ENCODE measurements at regions not wholly inside any gene's neighbourhood (a gene's known extent, or its start where the extent isn't known, plus 50 kb on each side); places are given as distances from the start of the nearest gene placed in this dataset.

- H2BK15ac ChIP-seq (ENCODE audit: low read depth, low read length) = no peak overlapping the region
- H2AFZ ChIP-seq (ENCODE audit: low read length) = no peak overlapping the region
- H2AK5ac ChIP-seq (ENCODE audit: insufficient read length, low read length) = no peak overlapping the region
- no peak overlapping the region for H3K14ac ChIP-seq (ENCODE audit: insufficient read depth, low read length)
- no peaks in the 10 kb centered on the region for H3K79me2 ChIP-seq (ENCODE audit: insufficient read depth, low read length)
- no peak overlapping the region for H2BK120ac ChIP-seq (ENCODE audit: low read depth, low read length, poor library complexity, severe bottlenecking)
- peaks cover 0 to 4% of the 10 kb centered on the region in 2 experiments; a peak in 2 of 5 replicates for H3K9me3 Mint-ChIP-seq
- peaks cover 0 to 18% of the 10 kb centered on the region in 2 experiments; a peak in 3 of 4 replicates for H3K4me1 Mint-ChIP-seq
- peaks cover 3% of the 10 kb centered on the region; the same call in 1 of the 2 replicates for H3K27me3 Mint-ChIP-seq (ENCODE audit: low read depth)
- peaks cover 0 to 4% (median 0%) of the 10 kb centered on the region in 3 experiments; a peak in 3 of 7 replicates for H3K36me3 Mint-ChIP-seq (ENCODE audit: insufficient read depth in 1 of 3, low read depth in 3 of 3)
- H3K23me2 ChIP-seq (ENCODE audit: insufficient read length, low read depth, low read length, poor library complexity, severe bottlenecking) = no peaks in the 10 kb centered on the region
- H3K4me1 ChIP-seq (ENCODE audit: insufficient read depth, low read length) = no peaks in the 10 kb centered on the region
- no peak overlapping the region for H2BK12ac ChIP-seq (ENCODE audit: insufficient read length, low read depth, low read length)
- no peak overlapping the region for H2BK5ac ChIP-seq (ENCODE audit: insufficient read length, low read length)
- no peak overlapping the region for H3K18ac ChIP-seq (ENCODE audit: insufficient read length, low read depth, low read length)
- no peaks in the 10 kb centered on the region for H4K20me1 ChIP-seq (ENCODE audit: control insufficient read depth, insufficient read depth, insufficient read length)
- no peak overlapping the region for H3K4me2 ChIP-seq (ENCODE audit: insufficient read depth, insufficient read length, low read length)
- H4K5ac ChIP-seq (ENCODE audit: insufficient read length, low read depth, low read length) = no peak overlapping the region
- no peak overlapping the region for H3T11ph ChIP-seq (ENCODE audit: low read length)
- H3K4ac ChIP-seq (ENCODE audit: low read depth, low read length) = no peak overlapping the region
- no peak for TF ChIP-seq CTCF (conservative IDR thresholded peaks at IDR 0.05)
- 0 out of 7 replicates have a peak overlapping the region, but pooled peaks of 1 of the 3 experiments have one; percentile 26 for H3K27ac Mint-ChIP-seq
- WGBS (ENCODE audit: extremely low coverage, insufficient read length, low lambda C conversion rate) = no CpG with 5 or more reads among the region's 9 CpGs
- no peak overlapping the region for H3K56ac ChIP-seq (ENCODE audit: insufficient read length, low read depth, low read length)
- no peak overlapping the region for H3K27ac ChIP-seq (ENCODE audit: insufficient read length, low read depth, low read length)
- no peak overlapping the region for H3K23ac ChIP-seq (ENCODE audit: insufficient read length, low read depth, low read length)
- H3K79me1 ChIP-seq (ENCODE audit: insufficient read depth, low read depth, low read length, poor library complexity, severe bottlenecking) = no peaks in the 10 kb centered on the region
- no peak for DNase-seq
- no peak overlapping the region for H4K8ac ChIP-seq (replicated peaks; ENCODE audit: insufficient read length, low read depth, low read length)
- H3K4me3 Mint-ChIP-seq = no peak overlapping the region
- H3K9me3 ChIP-seq (ENCODE audit: control insufficient read depth, low read depth, low read length) = no peaks in the 10 kb centered on the region
- no peak overlapping the region for H4K91ac ChIP-seq (ENCODE audit: insufficient read length, low read depth, low read length)
- no peak overlapping the region for H2BK20ac ChIP-seq (ENCODE audit: low read depth, low read length, poor library complexity, severe bottlenecking)
- H3K27me3 ChIP-seq (ENCODE audit: insufficient read depth, low read length) = no peaks in the 10 kb centered on the region
- H3K9ac ChIP-seq (ENCODE audit: extremely low read depth, insufficient read length, low read length) = no peak overlapping the region
Observed at GRCh38 chr3:127087441-127087840, 104.5 kb downstream of the PLXNA1 start.

All from H9 (cell line).